ENCODE measurements at regions not wholly inside any gene's neighbourhood (a gene's known extent, or its start where the extent isn't known, plus 50 kb on each side); places are given as distances from the start of the nearest gene placed in this dataset.
"Not testable (repeated sequence)": the region's sequence is repeated elsewhere in the genome, so short reads cannot be mapped to it uniquely, and the experiment has no call there.

DNA sequence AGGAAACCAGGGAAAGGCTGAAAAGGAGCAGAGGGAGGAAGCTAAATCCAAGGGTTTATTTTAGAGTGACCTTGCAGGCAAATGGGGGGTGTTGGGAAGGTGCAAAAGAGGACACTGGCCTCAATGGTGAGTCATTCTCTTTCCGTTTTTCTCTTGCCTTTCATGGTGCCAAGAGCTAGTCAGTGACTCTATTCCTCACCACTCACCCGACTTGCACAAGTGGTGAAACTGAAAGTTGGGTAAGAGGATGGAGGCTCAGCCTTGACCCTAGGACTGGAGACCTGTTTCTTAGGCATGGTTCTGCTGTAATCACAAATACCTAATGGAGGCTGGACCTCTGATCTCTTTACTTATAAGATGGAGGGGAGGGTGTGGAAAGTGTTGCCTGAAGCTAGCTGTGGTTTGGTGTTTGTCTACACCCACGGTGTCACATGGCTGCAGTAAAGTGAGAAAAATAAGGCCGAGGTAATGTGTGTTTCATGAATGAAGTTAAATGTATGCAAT, 67.3 kb upstream of the CREB3L1 start:
- Histone ChIP-seq H3K27ac (no peak overlapping the region), H3K9me3 (ENCODE audit: low read depth, low read length) (no peaks in the 10 kb centered on the region), H3K36me3 (ENCODE audit: insufficient read depth, low read length) (no peaks in the 10 kb centered on the region), H3K9ac (ENCODE audit: insufficient read length) (no peak overlapping the region), H3K4me3 (no peak overlapping the region)
- no peak for TF ChIP-seq POLR2AphosphoS5 (IDR thresholded peaks at IDR 0.05; ENCODE audit: borderline replicate concordance, low read depth, low read length)
- no peak for TF ChIP-seq FOXP2 (optimal IDR thresholded peaks at IDR 0.05; ENCODE audit: control extremely low read depth, extremely low read length, insufficient read depth)
- no peak for TF ChIP-seq EZH2 (IDR thresholded peaks at IDR 0.05)
- DNase-seq (ENCODE audit: low read depth, low spot score), result no peak

DNA sequence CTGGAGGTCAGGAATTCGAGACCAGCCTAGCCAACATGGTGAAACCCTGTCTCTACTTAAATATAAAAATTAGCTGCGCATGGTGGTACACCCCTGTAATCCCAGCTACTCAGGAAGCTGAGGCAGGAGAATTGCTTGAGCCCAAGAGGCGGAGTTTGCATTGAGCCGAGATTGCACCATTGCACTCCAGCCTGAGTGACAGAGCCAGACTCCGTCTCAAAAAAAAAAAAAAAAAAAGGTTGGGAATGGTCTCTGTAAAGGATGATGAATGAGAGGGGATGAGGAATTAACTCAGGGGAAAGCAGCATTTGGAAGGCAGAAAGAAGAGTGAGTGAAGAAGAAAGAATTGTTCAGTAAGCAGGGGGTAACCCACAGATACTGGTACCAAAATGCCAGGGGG, 67.8 kb upstream of the CREB3L1 start:
- not testable (repeated sequence) for H3K27ac ChIP-seq; DNase-seq (ENCODE audit: low read depth, low spot score); H3K9me3 ChIP-seq (ENCODE audit: low read depth, low read length); H3K4me3 ChIP-seq; H3K36me3 ChIP-seq (ENCODE audit: insufficient read depth, low read length); H3K9ac ChIP-seq (ENCODE audit: insufficient read length)

DNA sequence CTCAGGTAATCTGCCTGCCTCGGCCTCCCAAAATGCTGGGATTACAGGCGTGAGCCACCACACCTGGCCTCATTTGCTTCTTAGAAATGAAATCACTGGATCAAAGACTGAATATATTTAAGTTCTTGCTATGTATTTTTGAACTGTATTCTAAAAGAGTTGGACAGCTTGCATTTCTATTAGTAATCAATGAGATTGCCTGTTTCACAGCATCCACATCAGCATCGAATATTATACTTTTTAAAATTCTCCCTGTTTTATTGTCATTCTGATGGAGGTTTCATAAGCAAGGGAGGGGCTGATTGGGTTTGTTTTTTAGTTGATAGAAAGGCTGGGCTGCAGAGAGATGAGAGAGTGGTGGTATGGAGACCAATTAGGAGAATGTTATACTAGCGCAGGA, 68.7 kb upstream of the CREB3L1 start:
- no peak for DNase-seq (ENCODE audit: low read depth, low spot score)
- Histone ChIP-seq H3K36me3 (ENCODE audit: insufficient read depth, low read length) (no peaks in the 10 kb centered on the region), H3K9me3 (ENCODE audit: low read depth, low read length) (no peaks in the 10 kb centered on the region), H3K9ac (ENCODE audit: insufficient read length) (no peak overlapping the region), H3K27ac (no peak overlapping the region), H3K4me3 (no peak overlapping the region)
- no peak for TF ChIP-seq FOXP2 (optimal IDR thresholded peaks at IDR 0.05; ENCODE audit: control extremely low read depth, extremely low read length, insufficient read depth)
- no peak for TF ChIP-seq POLR2AphosphoS5 (IDR thresholded peaks at IDR 0.05; ENCODE audit: borderline replicate concordance, low read depth, low read length)
- TF ChIP-seq EZH2 (IDR thresholded peaks at IDR 0.05), result no peak

DNA sequence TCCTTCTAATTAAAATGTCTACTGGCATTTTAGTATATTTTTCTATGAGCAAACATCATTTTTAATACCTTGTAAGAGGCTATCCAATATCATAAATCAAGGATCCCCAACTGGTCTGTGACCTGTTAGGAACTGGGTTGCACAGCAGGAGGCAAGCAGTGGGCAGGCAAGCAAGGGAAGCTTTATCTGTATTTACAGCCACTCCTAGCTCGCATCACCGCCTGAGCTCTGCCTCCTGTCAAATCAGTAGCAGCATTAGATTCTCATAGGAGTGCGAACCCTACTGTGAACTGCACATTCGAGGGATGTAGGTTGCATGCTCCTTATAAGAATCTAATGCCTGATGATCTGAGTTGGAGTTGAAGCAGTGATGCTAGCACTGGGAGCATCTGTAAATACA, 70.2 kb upstream of the CREB3L1 start:
- Histone ChIP-seq H3K9ac (ENCODE audit: insufficient read length) (no peak overlapping the region), H3K27ac (no peak overlapping the region), H3K9me3 (ENCODE audit: low read depth, low read length) (no peaks in the 10 kb centered on the region), H3K36me3 (ENCODE audit: insufficient read depth, low read length) (no peaks in the 10 kb centered on the region), H3K4me3 (no peak overlapping the region)
- no peak for DNase-seq (ENCODE audit: low read depth, low spot score)
- TF ChIP-seq POLR2AphosphoS5 (IDR thresholded peaks at IDR 0.05; ENCODE audit: borderline replicate concordance, low read depth, low read length) (no peak), FOXP2 (optimal IDR thresholded peaks at IDR 0.05; ENCODE audit: control extremely low read depth, extremely low read length, insufficient read depth) (no peak), EZH2 (IDR thresholded peaks at IDR 0.05) (no peak)

DNA sequence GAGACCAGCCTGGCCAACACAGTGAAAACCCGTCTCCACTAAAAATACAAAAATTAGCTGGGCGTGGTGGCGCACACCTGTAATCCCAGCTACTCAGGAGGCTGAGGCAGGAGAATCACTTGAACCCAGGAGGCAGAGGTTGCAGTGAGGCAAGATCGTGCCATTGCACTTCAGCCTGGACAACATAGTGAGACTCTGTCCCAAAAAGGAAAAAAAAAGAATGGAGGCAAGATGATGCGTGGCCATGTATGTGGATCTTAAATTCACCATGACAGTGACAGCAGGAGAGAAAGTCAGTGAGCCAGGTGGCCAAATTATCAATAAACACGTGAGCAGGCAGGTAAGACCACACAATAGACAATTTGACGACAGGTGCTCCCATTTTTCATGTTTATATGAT, 73.0 kb upstream of the CREB3L1 start:
- H3K9ac ChIP-seq (ENCODE audit: insufficient read length); H3K4me3 ChIP-seq; H3K36me3 ChIP-seq (ENCODE audit: insufficient read depth, low read length); H3K27ac ChIP-seq; DNase-seq (ENCODE audit: low read depth, low spot score); H3K9me3 ChIP-seq (ENCODE audit: low read depth, low read length): not testable (repeated sequence)

DNA sequence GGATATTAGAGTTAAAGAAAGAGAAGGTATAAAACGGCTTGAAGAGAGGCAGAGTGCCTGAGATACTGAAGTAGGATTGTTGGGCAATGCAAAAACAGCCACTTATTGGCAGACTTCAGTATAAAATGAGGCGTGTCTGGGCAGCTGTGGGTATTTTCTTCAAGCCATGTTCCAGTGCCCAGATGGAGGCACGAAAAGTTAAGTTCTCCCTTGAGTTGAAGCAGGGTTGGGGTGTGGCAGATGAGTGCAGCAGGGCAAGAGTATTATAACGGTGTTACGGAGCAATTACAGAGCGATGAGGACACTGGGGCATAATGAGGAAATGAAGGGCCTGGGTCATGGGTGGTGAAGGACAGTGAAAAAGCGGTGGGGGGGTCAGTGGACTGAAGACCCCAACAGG, 73.7 kb upstream of the CREB3L1 start:
- H3K36me3 ChIP-seq (ENCODE audit: insufficient read depth, low read length), result no peaks in the 10 kb centered on the region

DNA sequence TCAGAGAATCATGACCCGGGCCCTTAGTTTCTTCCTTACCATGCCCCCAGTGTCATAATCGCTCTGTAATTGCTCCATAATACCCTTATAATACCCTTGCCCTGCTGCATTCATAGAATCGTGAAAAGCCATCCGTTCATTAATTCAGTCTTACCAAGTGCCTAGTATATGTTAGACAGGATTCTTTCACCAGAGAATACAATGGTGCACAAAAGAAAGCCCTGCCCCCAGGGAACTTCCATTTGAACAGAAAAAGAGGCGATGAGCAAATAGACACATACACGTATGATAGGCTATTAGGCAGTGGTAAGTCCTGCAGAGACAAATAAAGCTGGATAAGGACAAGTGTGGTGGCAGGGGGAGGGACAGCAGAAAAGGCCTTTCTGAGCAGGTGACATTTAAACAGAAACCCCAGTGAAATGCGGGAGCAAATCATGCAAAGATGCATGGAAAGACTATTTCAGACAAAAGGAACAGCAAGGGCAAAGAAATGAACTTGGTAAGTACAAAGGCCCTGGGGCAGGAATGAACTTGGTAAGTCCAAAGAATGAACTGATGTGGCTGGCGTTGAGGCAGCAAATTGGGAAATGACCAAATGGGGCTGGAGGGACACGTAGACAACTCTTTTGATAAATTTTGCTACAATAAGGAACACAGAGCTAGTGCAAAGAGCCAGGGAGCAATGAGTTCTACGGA, 74.6 kb upstream of the CREB3L1 start:
- H3K27ac ChIP-seq, result no peak overlapping the region
- no peak overlapping the region for H3K4me3 ChIP-seq
- no peak for DNase-seq (ENCODE audit: low read depth, low spot score)
- TF ChIP-seq POLR2AphosphoS5 (IDR thresholded peaks at IDR 0.05; ENCODE audit: borderline replicate concordance, low read depth, low read length), result no peak
- no peak for TF ChIP-seq EZH2 (IDR thresholded peaks at IDR 0.05)
- no peak for TF ChIP-seq FOXP2 (optimal IDR thresholded peaks at IDR 0.05; ENCODE audit: control extremely low read depth, extremely low read length, insufficient read depth)
- no peaks in the 10 kb centered on the region for H3K36me3 ChIP-seq (ENCODE audit: insufficient read depth, low read length)
- H3K9me3 ChIP-seq (ENCODE audit: low read depth, low read length), result no peaks in the 10 kb centered on the region
- no peak overlapping the region for H3K9ac ChIP-seq (ENCODE audit: insufficient read length)

More for the DNA sequence above, 73.7 kb upstream of the CREB3L1 start:
- H3K9me3 ChIP-seq (ENCODE audit: low read depth, low read length), result no peaks in the 10 kb centered on the region
- no peak for DNase-seq (ENCODE audit: low read depth, low spot score)
- H3K9ac ChIP-seq (ENCODE audit: insufficient read length), result no peak overlapping the region
- no peak overlapping the region for H3K27ac ChIP-seq
- H3K4me3 ChIP-seq, result no peak overlapping the region
- TF ChIP-seq FOXP2 (optimal IDR thresholded peaks at IDR 0.05; ENCODE audit: control extremely low read depth, extremely low read length, insufficient read depth) (no peak), EZH2 (IDR thresholded peaks at IDR 0.05) (no peak)

DNA sequence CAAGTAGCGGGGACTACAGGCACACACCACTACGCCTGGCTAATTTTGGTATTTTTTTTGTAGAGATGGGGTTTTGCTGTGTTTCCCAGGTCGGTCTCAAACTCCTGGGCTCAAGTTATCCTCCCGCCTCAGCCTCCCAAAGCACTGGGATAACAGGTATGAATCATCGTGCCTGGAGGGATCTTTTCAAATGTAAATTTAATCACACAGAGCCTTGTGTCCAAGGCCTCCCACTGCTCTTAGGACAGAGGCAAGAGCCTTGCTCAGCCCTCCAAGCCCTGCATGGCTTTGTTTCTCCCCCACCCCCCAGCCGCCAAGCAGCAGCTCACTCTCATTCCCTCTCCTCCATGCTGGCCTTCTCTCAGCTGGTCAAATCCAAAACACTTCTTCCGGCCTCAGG, 75.3 kb upstream of the CREB3L1 start:
- no peak for DNase-seq (ENCODE audit: low read depth, low spot score)
- Histone ChIP-seq H3K36me3 (ENCODE audit: insufficient read depth, low read length) (no peaks in the 10 kb centered on the region), H3K27ac (no peak overlapping the region), H3K4me3 (no peak overlapping the region), H3K9me3 (ENCODE audit: low read depth, low read length) (no peaks in the 10 kb centered on the region), H3K9ac (ENCODE audit: insufficient read length) (no peak overlapping the region)
- TF ChIP-seq POLR2AphosphoS5 (IDR thresholded peaks at IDR 0.05; ENCODE audit: borderline replicate concordance, low read depth, low read length) (no peak), EZH2 (IDR thresholded peaks at IDR 0.05) (no peak), FOXP2 (optimal IDR thresholded peaks at IDR 0.05; ENCODE audit: control extremely low read depth, extremely low read length, insufficient read depth) (no peak)

DNA sequence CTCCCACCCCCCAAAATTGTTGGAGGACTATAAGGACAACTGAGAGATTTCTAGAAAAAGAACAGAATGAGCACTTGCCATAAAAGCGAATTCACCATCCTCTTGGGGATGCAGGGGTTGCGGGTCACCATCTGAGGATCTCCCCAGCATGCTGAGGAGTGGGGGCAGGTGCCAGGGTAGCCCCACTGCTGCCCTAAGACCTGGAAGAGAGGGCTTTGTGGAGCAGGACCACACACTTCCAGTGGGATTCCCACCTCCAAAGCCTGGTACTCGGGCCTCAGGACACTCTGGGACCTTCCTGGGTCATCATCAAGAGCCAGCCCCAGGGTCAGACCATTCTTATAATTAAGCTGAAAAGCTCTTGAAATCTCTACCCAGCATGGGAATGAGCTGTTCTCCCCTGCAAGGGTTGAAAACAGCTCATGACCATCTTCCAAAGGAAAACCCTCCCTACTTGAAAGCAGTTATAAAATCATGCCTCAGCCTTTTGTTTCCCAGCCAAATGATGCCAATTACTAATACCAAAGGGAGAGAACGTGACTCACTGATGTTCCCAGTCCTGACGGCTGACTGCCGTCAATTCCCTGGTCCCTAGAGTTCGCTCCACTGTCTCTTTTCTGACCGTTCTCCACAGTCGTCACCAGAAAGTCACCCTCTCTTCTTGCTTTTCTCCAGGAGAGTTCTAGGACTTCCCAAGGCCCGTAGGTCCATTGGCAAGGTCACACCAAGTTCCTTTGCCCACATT, 76.8 kb upstream of the CREB3L1 start:
- Histone ChIP-seq H3K27ac (no peak overlapping the region), H3K36me3 (ENCODE audit: insufficient read depth, low read length) (no peaks in the 10 kb centered on the region), H3K9ac (ENCODE audit: insufficient read length) (no peak overlapping the region), H3K9me3 (ENCODE audit: low read depth, low read length) (no peaks in the 10 kb centered on the region), H3K4me3 (no peak overlapping the region)
- TF ChIP-seq FOXP2 (optimal IDR thresholded peaks at IDR 0.05; ENCODE audit: control extremely low read depth, extremely low read length, insufficient read depth) (no peak), POLR2AphosphoS5 (IDR thresholded peaks at IDR 0.05; ENCODE audit: borderline replicate concordance, low read depth, low read length) (no peak), EZH2 (IDR thresholded peaks at IDR 0.05) (no peak)
- no peak for DNase-seq (ENCODE audit: low read depth, low spot score)

Data from SK-N-MC (cell line).